ENCODE measurements at regions not wholly inside any gene's neighbourhood (a gene's known extent, or its start where the extent isn't known, plus 50 kb on each side); places are given as distances from the start of the nearest gene placed in this dataset.

DNA sequence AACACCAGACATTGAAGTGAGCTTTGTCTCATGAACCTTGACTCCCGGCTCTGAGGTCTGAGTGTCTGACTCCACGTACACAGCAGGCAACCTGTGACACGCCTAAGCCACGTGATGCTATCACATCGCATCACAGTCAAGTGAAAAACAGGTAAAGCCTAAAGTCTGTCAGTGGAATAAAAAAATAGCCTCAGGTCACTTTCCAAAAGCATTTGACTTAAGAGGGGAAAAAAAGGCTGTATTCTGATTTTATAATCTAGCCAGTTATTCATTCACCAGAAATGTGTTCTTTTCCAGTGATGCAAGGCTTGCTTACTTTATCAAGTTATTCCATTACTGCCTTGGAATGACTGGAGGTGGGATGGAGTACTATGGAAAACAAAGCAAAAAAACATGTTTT lies 163.2 kb upstream of the HMCN1 start:
- WGBS, 2 donors = 86 to 89% methylated on average over 5 of the region's 5 CpGs
- no peak for DNase-seq (ENCODE audit: low spot score in 2 of 2)
- no peaks in the 10 kb centered on the region for H3K27me3 ChIP-seq
- H3K27ac ChIP-seq = no peak overlapping the region
- no peaks in the 10 kb centered on the region for H3K36me3 ChIP-seq
- no peak overlapping the region for H3K4me3 ChIP-seq
- TF ChIP-seq POLR2A (IDR thresholded peaks at IDR 0.05) (no peak), EP300 (IDR thresholded peaks at IDR 0.05) (no peak)
- TF ChIP-seq, protein P1, sequence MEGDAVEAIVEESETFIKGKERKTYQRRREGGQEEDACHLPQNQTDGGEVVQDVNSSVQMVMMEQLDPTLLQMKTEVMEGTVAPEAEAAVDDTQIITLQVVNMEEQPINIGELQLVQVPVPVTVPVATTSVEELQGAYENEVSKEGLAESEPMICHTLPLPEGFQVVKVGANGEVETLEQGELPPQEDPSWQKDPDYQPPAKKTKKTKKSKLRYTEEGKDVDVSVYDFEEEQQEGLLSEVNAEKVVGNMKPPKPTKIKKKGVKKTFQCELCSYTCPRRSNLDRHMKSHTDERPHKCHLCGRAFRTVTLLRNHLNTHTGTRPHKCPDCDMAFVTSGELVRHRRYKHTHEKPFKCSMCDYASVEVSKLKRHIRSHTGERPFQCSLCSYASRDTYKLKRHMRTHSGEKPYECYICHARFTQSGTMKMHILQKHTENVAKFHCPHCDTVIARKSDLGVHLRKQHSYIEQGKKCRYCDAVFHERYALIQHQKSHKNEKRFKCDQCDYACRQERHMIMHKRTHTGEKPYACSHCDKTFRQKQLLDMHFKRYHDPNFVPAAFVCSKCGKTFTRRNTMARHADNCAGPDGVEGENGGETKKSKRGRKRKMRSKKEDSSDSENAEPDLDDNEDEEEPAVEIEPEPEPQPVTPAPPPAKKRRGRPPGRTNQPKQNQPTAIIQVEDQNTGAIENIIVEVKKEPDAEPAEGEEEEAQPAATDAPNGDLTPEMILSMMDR (IDR thresholded peaks at IDR 0.05) = no peak
- H3K4me1 ChIP-seq = no peaks in the 10 kb centered on the region
- no peaks in the 10 kb centered on the region for H3K9me3 ChIP-seq

DNA sequence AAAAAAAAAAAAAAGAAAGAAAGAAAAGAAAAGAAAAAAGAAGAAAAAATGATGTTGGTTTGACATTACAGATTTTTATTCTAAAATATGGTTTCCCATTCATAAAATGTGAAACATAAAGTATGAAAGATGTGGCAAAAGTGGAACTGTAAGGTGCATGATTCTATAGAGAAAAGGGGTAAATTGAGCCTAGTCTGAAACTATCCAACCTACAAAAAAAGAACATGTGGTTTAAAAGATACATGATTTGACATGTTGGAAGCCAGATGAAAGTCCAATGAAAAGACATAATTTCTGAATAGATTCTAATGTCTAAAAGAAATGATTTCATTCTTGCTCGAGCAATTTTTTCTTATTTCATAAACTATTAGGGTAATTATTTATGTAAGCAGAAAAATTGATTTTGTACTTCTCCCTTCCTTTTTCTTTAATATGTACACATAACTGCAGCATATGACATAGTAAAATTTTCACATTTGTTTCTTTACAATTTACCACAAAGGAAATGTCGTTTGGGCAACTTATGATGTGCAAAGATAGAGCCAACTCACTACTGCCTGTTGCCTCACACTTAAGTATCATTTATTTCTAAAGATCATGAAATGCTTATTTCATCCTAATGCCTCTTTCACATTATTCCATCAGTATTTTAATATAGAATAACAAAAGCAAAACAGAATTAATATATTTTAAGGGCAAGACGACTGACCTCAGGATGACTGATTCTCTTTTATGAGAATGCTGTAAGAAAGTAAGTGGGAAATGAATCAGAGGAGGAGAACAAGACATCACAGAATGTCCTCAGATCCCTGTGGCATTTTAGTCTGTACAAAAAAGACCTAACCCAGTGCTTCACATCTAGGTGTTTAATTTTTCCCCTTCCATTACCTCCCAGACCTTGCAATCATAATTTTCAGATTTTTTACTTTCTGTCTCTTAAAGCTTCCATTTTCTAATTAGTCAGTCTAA lies 165.8 kb upstream of the HMCN1 start:
- no peaks in the 10 kb centered on the region for H3K36me3 ChIP-seq
- no peak for TF ChIP-seq POLR2A (IDR thresholded peaks at IDR 0.05)
- 81 to 82% methylated on average over 3 of the region's 3 CpGs for WGBS, 2 donors
- no peaks in the 10 kb centered on the region for H3K4me1 ChIP-seq
- H3K9me3 ChIP-seq = no peaks in the 10 kb centered on the region
- no peaks in the 10 kb centered on the region for H3K27me3 ChIP-seq
- H3K27ac ChIP-seq = no peak overlapping the region
- no peak overlapping the region for H3K4me3 ChIP-seq
- no peak for DNase-seq (ENCODE audit: low spot score in 2 of 2)

DNA sequence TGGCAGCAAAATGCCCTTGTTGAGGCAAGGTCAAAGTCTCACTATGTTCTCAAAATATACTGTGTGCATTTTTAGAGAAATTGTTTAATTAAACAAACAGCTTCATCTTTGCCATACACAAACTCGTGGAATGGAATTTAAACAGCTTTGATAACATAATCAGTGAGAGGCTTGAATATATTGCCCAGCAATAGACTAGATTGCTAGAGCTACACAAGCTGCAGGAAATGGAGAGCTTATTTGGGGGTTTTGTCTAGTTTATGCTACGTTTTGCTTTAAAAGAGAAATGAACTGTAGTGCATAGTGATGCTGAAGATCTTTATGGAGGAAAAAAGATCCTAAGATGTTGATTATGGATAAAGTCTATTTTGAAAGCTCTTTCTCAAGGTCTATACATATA lies 166.8 kb upstream of the HMCN1 start:
- H3K27me3 ChIP-seq = no peaks in the 10 kb centered on the region
- no peaks in the 10 kb centered on the region for H3K4me1 ChIP-seq
- H3K9me3 ChIP-seq = no peaks in the 10 kb centered on the region
- WGBS, 2 donors = 47 to 50% methylated on average over 2 of the region's 2 CpGs
- no peak overlapping the region for H3K4me3 ChIP-seq
- DNase-seq (ENCODE audit: low spot score in 2 of 2) = no peak
- no peaks in the 10 kb centered on the region for H3K36me3 ChIP-seq
- peak overlapping the region in 1 of 4 donors; percentile 26 for H3K27ac ChIP-seq
- TF ChIP-seq EP300 (IDR thresholded peaks at IDR 0.05) (no peak), POLR2A (IDR thresholded peaks at IDR 0.05) (no peak)
- TF ChIP-seq, protein P1 (IDR thresholded peaks at IDR 0.05) = no peak

DNA sequence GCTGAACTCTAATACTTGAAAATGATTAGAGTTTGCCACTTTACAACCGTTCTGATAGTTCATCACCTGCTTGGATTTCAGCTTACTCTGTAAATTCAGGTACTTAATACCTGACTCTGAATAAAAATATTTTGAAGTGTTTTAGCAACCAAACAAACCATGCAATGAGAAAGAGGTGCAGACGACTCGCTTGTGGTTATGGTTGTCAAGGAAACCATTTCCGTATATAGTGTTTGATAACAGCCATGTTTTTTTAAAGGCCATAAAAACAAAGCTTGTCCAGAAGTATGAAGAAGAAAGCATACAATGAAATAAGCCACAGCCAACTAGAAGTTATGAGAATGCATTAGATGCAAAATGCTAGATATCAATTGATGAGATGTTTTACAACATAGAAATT lies 167.2 kb upstream of the HMCN1 start:
- 42 to 51% methylated on average over 4 of the region's 4 CpGs for WGBS, 2 donors
- DNase-seq (ENCODE audit: low spot score in 2 of 2) = no peak

DNA sequence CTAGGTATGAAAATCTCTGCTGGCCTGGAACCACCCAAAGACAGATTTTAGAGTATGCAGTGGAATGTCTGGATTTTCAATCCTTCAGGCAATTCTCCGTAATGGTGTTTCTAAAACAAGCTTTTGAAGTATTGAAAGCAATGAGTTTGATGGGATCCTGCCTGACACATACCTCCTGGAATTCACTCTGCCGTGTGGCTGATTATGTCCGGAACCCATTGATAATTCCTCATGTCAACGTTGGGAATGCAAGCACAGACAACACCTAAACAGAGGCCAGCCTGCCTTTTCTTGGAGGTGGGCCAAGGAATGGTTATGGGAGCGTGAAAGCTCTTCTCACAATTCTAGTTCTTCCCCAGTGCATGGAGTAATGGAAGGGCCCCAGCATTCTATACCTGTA lies 168.9 kb upstream of the HMCN1 start:
- no peak for DNase-seq (ENCODE audit: low spot score in 2 of 2)
- Histone ChIP-seq H3K4me1 (peaks cover 0 to 7% (median 0%) of the 10 kb centered on the region in 4 donors), H3K9me3 (no peaks in the 10 kb centered on the region), H3K36me3 (no peaks in the 10 kb centered on the region), H3K27me3 (no peaks in the 10 kb centered on the region), H3K4me3 (no peak overlapping the region), H3K27ac (no peak overlapping the region)
- TF ChIP-seq POLR2A (IDR thresholded peaks at IDR 0.05) (no peak), EP300 (IDR thresholded peaks at IDR 0.05) (no peak)
- TF ChIP-seq, protein P1 (IDR thresholded peaks at IDR 0.05) = no peak
- 79 to 81% methylated on average over 5 of the region's 5 CpGs for WGBS, 2 donors

More for the DNA sequence above, 167.2 kb upstream of the HMCN1 start:
- Histone ChIP-seq H3K36me3 (no peaks in the 10 kb centered on the region), H3K4me1 (no peaks in the 10 kb centered on the region), H3K27me3 (no peaks in the 10 kb centered on the region), H3K27ac (no peak overlapping the region), H3K4me3 (no peak overlapping the region), H3K9me3 (no peaks in the 10 kb centered on the region)
- TF ChIP-seq, protein P1 (IDR thresholded peaks at IDR 0.05) = no peak
- TF ChIP-seq POLR2A (IDR thresholded peaks at IDR 0.05) (no peak), EP300 (IDR thresholded peaks at IDR 0.05) (no peak)

Data from tibial nerve (tissue), 4 donors.